NCI-H2196 treated with DMSO at 0.1 percent for 48 hours (cell line): ENCODE measurements at regions not wholly inside any gene's neighbourhood (a gene's known extent, or its start where the extent isn't known, plus 50 kb on each side); places are given as distances from the start of the nearest gene placed in this dataset.
"Not testable (repeated sequence)": the region's sequence is repeated elsewhere in the genome, so short reads cannot be mapped to it uniquely, and the experiment has no call there.

Experiments used
- DNase-seq: peaks from one replicate; lab custom pipeline; 2025; ENCODE audit not compliant: unreplicated experiment; lab: John Stamatoyannopoulos, UW

DNA sequence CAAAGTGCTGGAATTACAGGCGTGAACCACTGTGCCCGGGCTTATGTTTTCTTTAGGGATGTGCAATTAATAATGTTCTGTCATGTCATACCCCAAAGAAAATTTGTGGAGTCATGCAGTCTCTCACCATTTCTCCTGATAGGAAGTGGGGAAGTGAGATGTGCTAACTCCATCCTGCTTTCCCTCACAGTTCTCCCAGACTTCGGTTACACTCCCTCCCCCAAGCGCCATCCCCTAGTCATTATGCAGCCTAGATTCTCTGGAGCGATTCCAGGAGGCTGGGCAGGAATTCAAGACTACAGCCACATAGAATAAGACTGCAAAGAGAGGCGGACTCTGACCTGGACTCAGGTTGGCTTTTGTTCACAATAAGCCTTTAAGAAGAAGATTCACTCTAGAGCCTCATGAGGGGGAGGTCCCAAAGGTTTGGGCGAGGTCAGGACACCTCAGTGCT, 271.4 kb downstream of the ALDH8A1 start:
- no peak for DNase-seq

DNA sequence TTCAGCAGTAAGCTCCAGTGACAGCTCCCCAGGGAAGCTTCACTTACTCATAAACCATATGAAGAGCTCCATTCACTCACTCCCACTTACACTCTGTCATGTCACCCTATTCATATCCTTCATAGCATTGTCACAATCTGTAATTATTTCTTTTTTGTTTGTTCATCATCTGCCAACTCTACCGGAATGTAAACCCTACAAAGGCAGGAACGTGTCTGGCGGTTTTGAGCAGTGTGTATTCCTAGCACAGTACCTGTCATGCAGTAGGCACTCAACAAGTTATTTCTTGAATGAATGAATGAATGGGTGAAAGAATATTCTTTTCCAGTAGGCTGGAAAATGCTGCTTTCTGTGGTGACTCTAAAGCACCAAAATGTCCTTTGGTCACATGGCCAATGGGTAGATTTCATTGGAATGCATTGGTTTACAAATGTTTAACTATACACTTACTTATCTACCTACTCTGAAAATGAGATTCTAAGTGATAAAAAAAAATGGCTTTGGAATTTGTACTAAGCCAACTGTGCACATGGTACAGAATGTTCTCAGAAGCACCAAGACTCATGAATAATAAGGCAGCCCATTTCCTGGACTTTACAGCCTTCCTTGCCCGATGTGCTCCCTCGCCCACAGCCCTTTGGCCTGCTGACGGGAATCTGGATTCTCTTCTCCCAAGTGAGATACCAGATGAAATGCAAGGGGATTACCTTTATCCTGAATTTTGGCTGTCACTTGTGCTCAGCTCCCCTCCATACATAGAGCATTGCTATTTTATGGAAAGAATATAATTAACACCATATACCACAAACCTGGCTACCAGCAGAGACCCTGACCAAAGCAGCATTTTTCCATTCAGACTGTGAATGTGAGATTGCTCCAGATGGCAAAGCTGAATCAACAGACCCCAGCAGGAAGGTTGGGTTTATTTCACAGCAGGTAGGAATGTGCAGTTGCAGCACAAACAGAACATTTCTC, 273.3 kb downstream of the ALDH8A1 start:
- DNase-seq: no peak

DNA sequence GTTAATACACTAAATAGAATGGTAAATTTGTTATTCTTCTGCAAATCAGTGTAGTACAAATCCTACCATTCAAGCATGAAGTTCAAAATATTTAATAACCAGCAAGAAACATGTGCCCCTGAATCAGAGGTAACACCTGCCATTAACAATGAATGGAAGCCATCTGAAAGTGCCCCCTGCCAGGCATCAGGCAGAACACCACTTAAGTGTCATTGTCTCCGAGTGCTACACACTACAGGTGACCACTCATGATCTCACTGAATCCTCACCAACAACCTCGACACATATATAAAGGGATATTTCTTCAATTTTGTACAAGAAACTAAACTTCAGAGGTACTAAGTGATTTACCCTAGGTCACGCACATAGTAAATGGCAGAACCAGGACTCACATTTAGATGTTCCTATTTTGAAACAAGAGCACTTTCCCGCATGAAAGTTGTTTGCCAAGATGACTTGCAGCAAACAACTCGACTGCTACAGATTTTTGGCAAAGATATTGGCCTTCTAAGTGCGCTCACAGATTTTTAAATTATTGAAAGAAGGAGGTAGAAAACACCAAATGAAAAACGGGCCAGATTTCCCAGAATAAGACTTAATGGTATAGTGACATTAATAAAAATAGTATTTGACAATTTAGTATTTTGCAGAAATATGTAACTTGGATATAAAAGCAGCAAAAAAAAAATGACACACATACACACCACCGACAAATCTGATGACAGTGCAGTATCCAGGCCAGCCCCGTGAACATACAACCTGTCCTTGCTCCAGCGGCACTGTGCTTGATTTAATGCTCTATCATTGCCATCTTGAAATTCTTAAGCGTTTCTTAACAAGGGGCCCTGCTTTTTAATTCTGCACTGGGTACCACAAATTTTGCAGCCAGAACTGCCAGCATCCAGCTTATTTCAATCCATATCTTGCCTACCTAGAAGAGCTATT, 274.5 kb downstream of the ALDH8A1 start:
- DNase-seq: no peak

DNA sequence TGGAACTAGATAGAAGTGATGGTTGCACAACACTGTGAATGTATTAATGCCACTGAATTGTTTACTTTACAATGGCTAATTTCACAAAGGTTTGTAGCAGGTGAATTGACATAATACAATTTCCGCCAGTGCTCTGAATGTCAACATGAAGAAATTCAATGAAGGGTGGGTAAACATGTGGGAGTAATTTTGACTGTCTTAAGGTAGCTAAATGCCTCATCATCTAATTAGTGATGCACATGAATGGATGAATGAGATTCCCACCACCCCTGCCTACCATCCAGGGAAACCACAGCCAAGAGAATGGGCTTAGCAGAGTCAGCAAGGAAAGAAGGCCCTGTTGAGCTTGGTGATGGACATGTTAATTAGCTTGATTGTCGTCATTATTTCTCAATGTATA, 275.3 kb downstream of the ALDH8A1 start:
- DNase-seq: no peak

DNA sequence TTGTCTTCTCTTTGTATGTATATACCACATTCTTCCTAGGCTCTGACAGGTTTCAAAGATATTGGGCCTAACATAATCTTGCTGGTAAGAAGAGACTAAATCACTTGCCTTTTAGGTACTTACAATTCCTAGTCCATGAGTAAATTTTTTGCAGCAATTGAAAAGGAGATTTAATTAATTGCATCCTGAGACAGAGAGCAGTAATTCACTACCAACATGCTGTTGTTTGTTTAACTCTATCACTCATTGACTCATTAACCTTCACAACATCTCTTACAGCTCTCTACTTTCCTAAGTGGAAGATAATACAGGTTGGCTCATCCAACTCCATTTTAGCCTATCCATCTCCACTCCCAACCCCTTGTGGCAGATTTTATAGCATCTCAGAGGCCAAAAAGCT, 280.4 kb downstream of the ALDH8A1 start:
- no peak for DNase-seq

DNA sequence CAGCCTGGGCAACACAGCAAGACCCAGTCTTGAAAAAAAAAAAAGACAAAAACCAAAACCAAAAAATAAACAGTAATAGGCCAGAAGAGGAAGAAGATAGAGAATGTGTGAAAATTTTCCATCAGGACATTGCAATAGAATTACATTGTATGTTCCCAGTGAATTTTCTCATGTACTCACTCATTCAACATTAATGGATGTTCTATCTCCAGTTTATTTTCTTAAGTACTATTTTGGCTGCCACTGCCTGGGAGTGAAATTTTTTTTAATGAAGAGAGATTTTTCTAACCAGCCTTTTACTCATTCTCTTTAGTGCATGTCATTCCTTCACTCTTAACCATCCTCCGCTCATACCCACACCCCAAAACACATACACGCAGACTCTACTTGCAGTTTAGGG, 282.8 kb downstream of the ALDH8A1 start:
- no peak for DNase-seq

DNA sequence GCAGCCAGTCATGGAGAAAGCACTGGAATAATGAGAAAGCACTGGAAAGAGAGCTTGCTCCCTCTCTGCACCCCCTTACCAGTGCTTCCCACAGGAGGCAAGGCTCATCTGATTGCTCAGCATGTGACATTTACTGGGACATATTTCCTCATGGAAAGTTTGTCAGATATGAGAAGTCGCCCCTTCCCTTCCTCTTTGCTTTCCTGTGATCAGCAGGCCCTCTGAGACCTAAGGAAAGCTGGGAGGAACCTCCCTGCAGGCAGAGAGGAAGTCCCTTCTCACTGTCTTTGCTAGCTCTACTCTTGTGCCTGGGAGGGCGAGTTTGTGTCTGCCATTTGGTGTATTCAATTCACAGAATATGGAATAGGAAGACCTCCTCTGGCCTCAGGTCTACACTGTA, 283.8 kb downstream of the ALDH8A1 start:
- DNase-seq: no peak

DNA sequence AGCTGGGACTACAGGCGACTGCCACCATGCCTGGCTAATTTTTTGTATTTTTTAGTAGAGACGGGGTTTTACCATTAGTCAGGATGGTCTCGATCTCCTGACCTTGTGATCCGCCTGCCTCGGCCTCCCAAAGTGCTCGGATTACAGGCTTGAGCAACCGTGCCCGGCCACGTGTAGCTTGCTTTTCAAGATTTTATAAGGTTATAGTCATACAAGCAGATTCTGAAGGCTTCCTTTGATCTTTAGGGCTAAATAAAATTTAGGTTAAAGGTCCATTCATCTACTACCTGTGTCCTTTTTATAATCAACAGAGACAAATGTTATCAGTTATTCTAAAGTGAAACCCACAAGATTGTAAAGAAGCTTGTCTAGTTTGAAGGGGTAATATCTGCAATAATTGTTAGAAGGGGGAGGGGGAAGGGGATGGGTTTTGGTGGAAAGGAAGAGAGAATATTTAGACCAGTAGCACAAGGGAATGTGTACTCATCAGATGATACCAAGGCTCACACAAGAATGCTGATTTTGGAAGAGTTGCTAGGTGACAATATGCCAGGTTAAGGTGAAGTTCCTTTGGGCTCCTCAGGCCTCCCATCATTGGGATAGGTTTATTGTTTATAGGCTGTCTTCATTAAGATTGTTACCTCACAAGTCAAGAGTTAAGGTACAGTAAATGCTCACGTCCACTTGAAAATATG, 284.7 kb downstream of the ALDH8A1 start:
- DNase-seq: no peak

DNA sequence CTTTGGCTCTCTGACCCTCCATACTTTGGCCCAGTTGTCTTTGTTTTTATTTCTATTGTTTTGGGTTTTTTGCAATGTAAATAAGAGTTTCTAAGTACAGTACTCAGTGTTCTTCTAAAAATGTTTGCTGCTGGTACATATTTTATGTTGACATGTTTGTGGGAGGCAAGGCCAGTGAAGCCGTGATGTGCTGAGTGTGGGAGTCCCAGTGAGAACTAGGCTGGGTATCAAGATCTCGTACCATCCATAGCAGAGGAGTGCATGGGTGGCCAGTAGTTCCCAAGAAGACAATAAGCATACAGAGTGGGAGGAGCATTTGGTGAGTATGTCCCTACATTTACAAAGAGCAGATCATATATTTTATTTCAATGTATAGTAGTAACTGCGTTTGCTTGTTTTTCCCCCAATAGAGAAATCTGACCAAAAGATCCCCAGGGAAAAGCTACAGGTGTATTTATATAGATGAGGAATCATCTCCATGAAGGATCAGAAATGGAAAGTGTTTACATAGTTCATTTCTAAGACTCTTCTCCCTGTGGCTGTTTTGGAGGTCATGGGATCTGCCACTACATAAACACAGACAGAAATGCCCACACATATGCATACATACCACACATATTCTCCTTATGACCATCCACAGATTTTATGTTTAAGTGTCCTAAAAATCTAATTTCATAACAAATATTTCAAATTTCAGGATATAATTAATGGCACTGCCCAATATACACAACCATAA, 285.9 kb downstream of the ALDH8A1 start:
- no peak for DNase-seq

DNA sequence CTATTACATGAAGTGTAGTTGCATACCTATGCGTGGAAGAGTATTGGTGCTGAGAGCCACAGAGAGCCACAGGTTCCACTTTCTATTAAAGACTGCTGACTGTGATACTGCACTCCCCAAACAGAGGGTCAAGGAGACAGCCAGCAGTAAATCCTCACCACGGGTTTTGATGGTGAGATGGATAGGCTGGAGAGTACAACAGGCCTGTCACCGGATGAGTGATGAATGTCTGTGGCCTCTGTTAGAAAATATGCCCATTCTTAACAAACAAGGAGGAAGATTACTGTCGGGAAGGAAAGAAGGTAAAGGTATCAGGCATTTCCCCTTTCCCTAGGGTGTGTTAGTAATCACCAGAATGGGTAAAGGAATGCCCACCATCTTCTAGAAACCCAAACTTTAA, 286.5 kb downstream of the ALDH8A1 start:
- no peak for DNase-seq

DNA sequence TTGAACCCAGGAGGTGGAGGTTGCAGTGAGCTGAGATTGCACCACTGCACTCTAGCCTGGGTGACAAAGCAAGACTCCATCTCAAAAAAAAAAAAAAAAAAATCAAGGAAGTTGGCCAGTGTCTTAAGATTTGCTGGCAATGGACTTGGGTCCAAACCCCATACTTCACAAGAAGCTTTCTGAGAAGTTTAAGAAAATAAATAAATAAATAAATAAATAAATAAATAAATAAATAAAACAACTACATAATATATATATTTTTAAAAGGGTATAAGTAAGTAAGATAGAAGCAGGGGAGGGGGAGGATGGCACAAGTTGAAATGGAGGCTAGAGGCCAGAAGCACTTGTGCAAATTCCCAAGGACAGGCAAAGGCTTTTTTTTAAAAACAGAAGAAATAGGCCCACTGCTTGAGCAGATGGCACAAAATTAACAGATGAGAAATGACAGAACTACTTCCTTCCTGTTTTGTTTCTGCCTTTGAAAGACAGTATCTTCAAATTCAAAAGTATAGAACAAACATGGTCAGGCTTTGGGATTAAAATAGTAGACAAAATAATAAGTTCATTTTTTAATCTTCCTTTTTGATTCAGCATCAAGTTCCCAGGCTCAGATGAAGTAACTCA, 287.7 kb downstream of the ALDH8A1 start:
- DNase-seq: no peak

DNA sequence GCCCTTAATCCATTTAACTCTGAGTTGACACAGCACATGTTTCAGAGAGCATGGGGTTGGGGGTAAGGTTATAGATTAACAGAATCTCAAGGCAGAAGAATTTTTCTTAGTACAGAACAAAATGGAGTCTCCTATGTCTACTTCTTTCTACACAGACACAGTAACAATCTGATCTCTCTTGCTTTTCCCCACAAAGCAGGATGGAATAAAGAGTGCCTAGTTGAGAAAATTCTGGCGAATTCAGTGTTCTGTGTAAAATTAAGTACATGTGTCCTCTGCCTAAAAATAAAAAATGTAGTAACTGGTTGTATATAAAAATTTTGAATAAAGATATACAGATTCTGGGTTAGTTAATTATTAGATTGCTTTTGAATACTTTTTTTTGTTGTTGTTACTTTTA, 290.0 kb downstream of the ALDH8A1 start:
- DNase-seq: not testable (repeated sequence)

DNA sequence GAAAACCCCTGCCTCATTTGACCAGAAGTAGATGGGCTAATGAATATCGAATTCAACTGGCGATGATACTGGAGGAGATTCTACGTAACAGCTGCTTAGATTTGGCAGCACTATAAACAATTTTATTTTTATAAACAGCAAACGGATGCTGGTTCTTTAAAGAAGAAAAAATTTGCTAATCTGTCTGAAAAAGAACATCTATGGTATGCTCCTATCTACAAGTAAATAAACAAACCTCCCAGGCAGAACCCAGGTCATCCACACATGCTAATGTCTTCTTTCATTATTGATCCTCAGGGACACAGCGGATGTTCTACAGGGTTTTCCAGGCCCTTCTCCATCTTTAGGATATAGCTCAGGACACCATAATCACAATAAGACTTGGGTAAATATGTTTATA, 291.3 kb downstream of the ALDH8A1 start:
- no peak for DNase-seq

DNA sequence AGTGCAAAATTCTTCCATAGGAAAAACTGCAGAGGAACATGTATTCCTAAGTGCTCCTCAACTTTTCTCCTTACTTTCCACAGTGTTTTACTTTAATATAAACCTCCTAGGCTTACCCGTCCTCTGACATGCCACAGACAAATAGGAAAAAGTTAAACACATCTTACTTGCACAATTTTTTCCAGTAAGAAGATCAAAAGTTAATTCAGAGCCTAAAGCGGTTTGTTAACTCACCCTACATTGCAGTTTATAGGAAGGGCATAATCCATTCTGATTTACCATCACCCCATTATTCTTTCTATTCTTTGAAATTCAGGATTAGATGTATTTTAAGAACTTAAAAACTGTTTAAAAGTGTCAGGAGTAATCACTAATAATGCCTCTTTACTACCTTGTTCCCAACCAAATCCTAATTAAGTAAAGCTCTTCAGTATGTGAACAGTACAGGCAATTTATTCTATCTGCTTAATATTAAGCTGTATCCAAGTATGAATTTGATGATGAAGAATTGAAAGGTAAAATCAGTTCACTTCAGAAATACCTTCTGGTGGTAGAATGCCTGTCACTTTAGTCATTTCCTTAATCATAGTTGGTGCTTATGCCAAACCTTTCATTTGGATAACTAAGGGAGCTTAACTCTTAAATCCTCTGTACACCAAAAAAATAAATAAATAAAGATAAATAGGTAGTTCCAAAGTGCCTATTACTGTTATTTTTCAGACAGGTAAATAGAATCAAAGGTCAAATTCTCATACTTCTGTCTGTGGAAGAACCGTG, 292.0 kb downstream of the ALDH8A1 start:
- DNase-seq: no peak

DNA sequence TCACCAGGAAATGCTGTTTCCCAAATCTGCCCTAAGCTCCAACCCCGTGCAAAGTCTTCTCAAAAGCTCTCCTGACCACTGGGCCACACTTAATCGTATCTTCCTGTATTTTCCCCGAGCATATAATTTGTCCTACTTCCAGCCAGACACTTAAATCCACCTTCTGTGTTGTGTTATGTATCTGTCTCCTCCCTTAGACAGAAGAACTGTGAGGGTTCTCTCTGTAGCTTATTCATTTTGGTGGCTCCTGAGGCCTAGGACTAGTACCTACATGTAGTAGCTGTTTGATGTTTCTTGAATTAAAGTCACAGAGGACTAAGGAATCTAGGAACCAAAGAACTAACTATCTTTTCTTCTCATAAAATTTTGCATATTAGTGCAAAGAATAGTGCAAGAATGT, 292.6 kb downstream of the ALDH8A1 start:
- DNase-seq: no peak

DNA sequence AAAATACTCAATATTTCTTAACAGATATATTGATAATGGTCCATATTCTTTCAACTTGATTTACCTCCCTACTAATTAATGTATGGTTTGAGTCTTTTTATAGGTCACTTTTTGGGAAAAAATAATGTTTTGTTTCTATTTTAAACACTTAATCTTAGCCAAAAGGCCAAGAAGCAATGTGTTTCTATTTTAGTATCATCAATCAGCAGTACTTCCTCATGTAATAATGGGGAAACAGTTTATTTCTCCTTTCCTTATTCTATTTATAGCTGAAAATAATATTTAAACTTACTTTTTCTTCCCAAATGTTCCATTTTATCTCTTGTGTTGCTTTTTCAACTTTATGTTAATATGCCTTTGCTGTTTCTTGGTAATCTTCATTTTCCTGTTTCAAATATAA, 295.1 kb downstream of the ALDH8A1 start:
- no peak for DNase-seq

DNA sequence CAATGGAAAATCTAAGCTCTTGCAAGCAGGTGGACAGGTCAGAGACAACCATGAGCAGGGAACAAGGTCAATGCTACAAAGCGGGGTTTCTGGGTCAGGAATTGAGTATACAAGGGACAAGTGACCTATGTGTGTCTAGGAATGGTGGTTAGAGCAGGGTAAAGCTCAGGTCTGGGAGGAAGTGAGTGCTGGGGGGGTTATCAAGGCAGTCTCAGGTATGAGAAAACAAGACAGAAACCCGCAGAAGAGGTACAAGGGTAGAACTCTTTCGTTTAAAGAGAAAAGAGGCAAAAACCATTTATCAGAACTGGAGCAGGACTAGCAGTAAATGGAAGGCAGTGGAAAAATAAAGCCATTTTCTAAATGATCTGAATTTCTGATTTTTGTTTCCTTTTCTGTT, 298.4 kb downstream of the ALDH8A1 start:
- no peak for DNase-seq

DNA sequence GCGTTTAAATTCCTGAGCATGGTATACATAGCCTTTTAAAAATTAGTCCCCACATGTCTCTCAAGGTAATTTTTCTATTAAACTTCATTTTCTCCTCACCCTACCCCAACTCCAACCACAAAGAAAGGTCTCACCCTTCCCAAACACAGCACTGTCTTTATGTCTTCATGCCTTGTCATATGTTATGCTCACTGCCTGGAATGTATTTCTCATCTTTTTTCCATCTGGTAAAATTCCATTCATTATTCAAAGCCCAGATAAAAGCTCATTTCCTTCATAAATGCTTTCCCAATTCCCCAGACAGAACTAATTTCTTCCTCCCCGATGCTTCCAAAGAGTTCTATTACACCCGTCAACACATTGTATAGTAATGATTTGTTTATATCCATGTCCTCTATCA, 302.0 kb downstream of the ALDH8A1 start:
- no peak for DNase-seq

DNA sequence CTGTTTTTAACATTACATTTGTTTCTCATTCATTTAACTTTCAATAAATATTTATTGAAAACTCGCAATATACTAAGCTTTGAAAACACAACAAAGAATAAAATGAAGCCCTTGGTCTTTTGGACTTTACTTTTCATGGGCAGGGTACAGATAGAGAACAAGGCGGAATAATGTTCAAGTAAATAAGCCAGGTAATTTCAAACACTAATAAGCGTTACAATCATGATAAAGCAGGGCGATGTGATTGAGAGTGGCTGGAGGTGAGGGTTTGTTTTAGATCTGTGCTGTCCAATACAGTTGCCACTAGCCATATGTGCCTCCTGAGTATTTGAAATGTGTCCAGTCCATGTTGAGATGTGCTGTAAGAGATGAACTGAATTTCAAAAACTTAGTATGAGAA, 307.1 kb downstream of the ALDH8A1 start:
- no peak for DNase-seq
